Endothelial cell of umbilical vein (primary cell): ENCODE measurements at regions not wholly inside any gene's neighbourhood (a gene's known extent, or its start where the extent isn't known, plus 50 kb on each side); places are given as distances from the start of the nearest gene placed in this dataset.

Experiments used
- BruUV-seq: library from RNA; stranded (reverse); fragments of 400-500 nt; replicated peaks from 2 replicates; lab custom pipeline; 2021; lab: Mats Ljungman, UMichigan
- CTCF ChIA-PET: fragments of 300-600, 350-600 bp; sonication (Branson Sonifier 250); formaldehyde crosslinking; loops from one replicate; lab custom pipeline; 2021; ENCODE audit warnings: antibody characterized with exemption, inconsistent platforms; lab: Charles Lee
- POLR2A ChIA-PET: fragments of 300-600, 350-600 bp; sonication (Branson Sonifier 250); formaldehyde crosslinking; loops from one replicate; lab custom pipeline; 2021; ENCODE audit warnings: antibody characterized with exemption, inconsistent platforms; lab: Charles Lee
- DNase-seq: peaks from one replicate; pipeline ENCODE4 v3.0.0-alpha.2; 2011; ENCODE audit warnings: low read depth, low spot score
- FAIRE-seq: peaks from 2 replicates; lab custom pipeline; 2011; peaks lifted over from hg19 to GRCh38; lab: Jason Lieb, UNC
- H2AFZ ChIP-seq: 2 replicates; pipeline ENCODE4 v1.6.0; 2012; ENCODE audit warnings: low read depth, low read length, control low read depth, inconsistent platforms
- H3K27ac ChIP-seq: 2 replicates; pipeline ENCODE4 v1.5.1; 2011; ENCODE audit warnings: low read depth, mild to moderate bottlenecking, control low read depth, low read length, moderate library complexity; ENCODE audit not compliant: insufficient read depth
- H3K27me3 ChIP-seq, 2 experiments: 2 replicates each; pipeline versions ENCODE4 v1.6.0 to v1.6.1; 2011; ENCODE audit warnings: low read length in 2 of 2, mixed read lengths in 1 of 2; ENCODE audit not compliant: control insufficient read depth in 2 of 2, insufficient read depth in 2 of 2
- H3K36me3 ChIP-seq, 2 experiments: 2 replicates in 1 of 2; 3 replicates in 1 of 2; pipeline ENCODE4 v1.5.1; 2011; ENCODE audit warnings: low read length in 2 of 2, mild to moderate bottlenecking in 1 of 2, moderate library complexity in 1 of 2; ENCODE audit not compliant: control insufficient read depth in 2 of 2, insufficient read depth in 2 of 2; ENCODE audit errors: extremely low read depth in 1 of 2
- H3K4me1 ChIP-seq: 3 replicates; pipeline ENCODE4 v1.5.1; 2011; ENCODE audit warnings: mild to moderate bottlenecking, low read length; ENCODE audit not compliant: control insufficient read depth, insufficient read depth; ENCODE audit errors: extremely low read depth
- H3K4me2 ChIP-seq: 2 replicates; pipeline ENCODE4 v1.6.1; 2011; ENCODE audit warnings: low read length, control low read depth, mixed read lengths; ENCODE audit not compliant: insufficient read depth
- H3K4me3 ChIP-seq, 3 experiments: fragments of 200-600 bp in 1 of 3; sonication (generic), shearing (Covaris generic) in 1 of 3; replicated peaks in 1 of 3; 2 replicates each; pipeline ENCODE4 v1.5.1; 2011 to 2016; ENCODE audit warnings: control low read depth in 3 of 3, low read length in 3 of 3, mild to moderate bottlenecking in 2 of 3, inconsistent platforms in 1 of 3, low read depth in 1 of 3, moderate library complexity in 1 of 3; ENCODE audit not compliant: insufficient read depth in 1 of 3
- H3K79me2 ChIP-seq: 2 replicates; pipeline ENCODE4 v1.6.0; 2012; ENCODE audit warnings: low read length, inconsistent platforms; ENCODE audit not compliant: control insufficient read depth, insufficient read depth
- H3K9ac ChIP-seq: replicated peaks from 2 replicates; pipeline ENCODE3; 2011; ENCODE audit warnings: low read length, control low read depth; ENCODE audit not compliant: insufficient read depth; ENCODE audit errors: extremely low read depth
- H3K9me1 ChIP-seq: replicated peaks from 3 replicates; pipeline ENCODE4 v1.6.0; 2011; ENCODE audit warnings: mild to moderate bottlenecking, low read length; ENCODE audit not compliant: control insufficient read depth, insufficient read depth; ENCODE audit errors: extremely low read depth
- H3K9me3 ChIP-seq: replicated peaks from 2 replicates; pipeline ENCODE4 v1.5.1; 2012; ENCODE audit warnings: low read length, inconsistent platforms; ENCODE audit not compliant: control insufficient read depth, insufficient read depth
- H4K20me1 ChIP-seq: replicated peaks from 2 replicates; pipeline ENCODE3; 2011; ENCODE audit warnings: mild to moderate bottlenecking, low read length; ENCODE audit not compliant: control insufficient read depth, insufficient read depth; ENCODE audit errors: extremely low read depth
- CTCF ChIP-seq, 2 donors: IDR thresholded peaks; 1 replicate in 1 of 2; 2 replicates in 1 of 2; pipeline ENCODE4 v1.5.1; 2011; ENCODE audit warnings: low read length in 2 of 2, mild to moderate bottlenecking in 2 of 2, moderate library complexity in 2 of 2, control low read depth in 1 of 2, inconsistent platforms in 1 of 2, low read depth in 1 of 2; ENCODE audit not compliant: insufficient read depth in 1 of 2; ENCODE audit errors: extremely low read depth in 1 of 2
- EZH2 ChIP-seq: IDR thresholded peaks from 2 replicates; pipeline ENCODE4 v1.6.1; 2012; ENCODE audit warnings: borderline replicate concordance, low read depth, mild to moderate bottlenecking, moderate library complexity, low read length, inconsistent platforms; ENCODE audit not compliant: severe bottlenecking
- FOS ChIP-seq: IDR thresholded peaks from 2 replicates; pipeline ENCODE4 v1.6.1; 2011; ENCODE audit warnings: mild to moderate bottlenecking, low read length, moderate library complexity, borderline replicate concordance; ENCODE audit not compliant: insufficient read depth
- GATA2 ChIP-seq: IDR thresholded peaks from 2 replicates; pipeline ENCODE4 v1.7.0; 2011; ENCODE audit warnings: low read depth, mild to moderate bottlenecking, moderate library complexity, mixed read lengths, low read length; ENCODE audit not compliant: insufficient read length, insufficient read depth
- JUN ChIP-seq: IDR thresholded peaks from 2 replicates; pipeline ENCODE4 v1.6.1; 2011; ENCODE audit warnings: borderline replicate concordance, low read depth; ENCODE audit not compliant: insufficient read length, insufficient read depth
- MAX ChIP-seq: IDR thresholded peaks from 2 replicates; pipeline ENCODE4 v1.6.1; 2011; ENCODE audit not compliant: insufficient read depth, insufficient read length
- MYC ChIP-seq: IDR thresholded peaks from one replicate; pipeline ENCODE4 v1.6.1; 2011; ENCODE audit warnings: mild to moderate bottlenecking, low read depth, low read length
- POLR2A ChIP-seq: IDR thresholded peaks from 2 replicates; pipeline ENCODE4 v1.6.1; 2012; ENCODE audit warnings: low read depth, mild to moderate bottlenecking, control low read depth, low read length
- POLR2AphosphoS5 ChIP-seq: IDR thresholded peaks from 2 replicates; pipeline ENCODE4 v1.6.1; 2012; ENCODE audit warnings: low read depth, mild to moderate bottlenecking, control low read depth, low read length, moderate library complexity; ENCODE audit not compliant: insufficient read depth
- dilution Hi-C: fragments of 300-500 bp; cut with MboI; formaldehyde crosslinking; loops from one replicate; pipeline ENCODE4 v1.15.0; 2019; ENCODE audit warnings: low sequenced_read_pairs; ENCODE audit not compliant: extremely low pct_ligation_motif_present
- intact Hi-C: fragments of 100-400 bp; cut with micrococcal nuclease; formaldehyde crosslinking; loops from one replicate; pipeline ENCODE4 v1.10.0; 2022

DNA sequence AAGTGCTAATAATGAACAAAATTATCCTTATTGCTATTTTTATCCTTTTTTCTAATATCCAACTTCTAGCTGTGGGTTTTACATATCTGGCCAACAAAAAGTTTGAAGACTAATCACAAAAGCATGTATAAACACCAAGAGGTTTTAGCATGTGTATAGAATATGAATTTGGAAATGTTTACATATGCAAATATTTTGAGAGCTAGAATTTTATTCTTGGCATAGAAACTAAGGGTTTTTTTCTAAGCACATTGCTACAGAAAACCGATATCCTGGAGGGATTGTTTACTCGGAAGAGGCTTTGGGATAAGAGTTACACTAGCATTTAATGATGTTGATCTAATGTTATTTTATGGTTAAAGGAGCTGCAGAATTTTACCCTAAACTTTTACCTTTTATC, 392.1 kb downstream of the EFNB2 start:
- Histone ChIP-seq H4K20me1 (no peaks in the 10 kb centered on the region), H3K9me3 (no peaks in the 10 kb centered on the region), H3K4me3 (no peak overlapping the region), H3K36me3 (no peaks in the 10 kb centered on the region), H3K79me2 (no peaks in the 10 kb centered on the region), H3K4me2 (no peak overlapping the region), H3K9ac (no peak overlapping the region), H3K9me1 (no peaks in the 10 kb centered on the region), H3K27me3 (no peaks in the 10 kb centered on the region), H3K27ac (no peak overlapping the region), H2AFZ (no peak overlapping the region), H3K4me1 (peaks cover 8% of the 10 kb centered on the region)
- no TSS peak for BruUV-seq
- ChIA-PET POLR2A (no interaction called here), CTCF (interaction anchor here (1.0 to 1.7 kb wide), 3 partner anchors 21 to 201 kb away, joined by 3 to 4 read pairs (median 3); no protein-coding TSS in a partner anchor)
- DNase-seq (no peak), FAIRE-seq (no peak)
- dilution Hi-C loops, result no loop called here
- TF ChIP-seq FOS (no peak), EZH2 (no peak)
- intact Hi-C loops, result no loop called here

DNA sequence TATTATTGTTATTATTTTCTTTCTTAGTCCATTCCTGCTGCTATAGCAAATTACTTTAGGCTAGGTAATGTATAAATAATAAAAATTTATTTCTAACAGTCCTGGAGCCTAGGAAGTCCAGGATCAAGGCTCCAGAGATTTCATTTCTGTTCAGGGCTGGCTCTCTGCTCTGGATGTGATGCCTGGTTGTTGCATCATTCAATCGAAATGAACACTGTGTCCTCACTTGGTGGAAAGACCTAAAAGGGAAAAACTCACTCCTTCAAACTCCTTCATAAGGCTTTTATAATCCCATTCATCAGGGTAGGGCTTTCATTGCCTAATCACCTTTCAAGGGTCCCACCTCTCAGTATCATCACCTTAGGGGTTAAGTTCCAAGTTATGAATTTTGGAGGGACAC, 395.0 kb downstream of the EFNB2 start:
- DNase-seq, result no peak
- FAIRE-seq, result no peak
- no peaks in the 10 kb centered on the region for H3K9me3 ChIP-seq
- POLR2A ChIA-PET, result no interaction called here
- no peaks in the 10 kb centered on the region for H3K79me2 ChIP-seq
- no peaks in the 10 kb centered on the region for H4K20me1 ChIP-seq
- no peaks in the 10 kb centered on the region for H3K27me3 ChIP-seq
- H3K36me3 ChIP-seq, result no peaks in the 10 kb centered on the region
- H3K9ac ChIP-seq, result no peak overlapping the region
- no peak overlapping the region for H3K27ac ChIP-seq
- no peaks in the 10 kb centered on the region for H3K9me1 ChIP-seq
- CTCF ChIA-PET, result no interaction called here
- H3K4me2 ChIP-seq, result no peak overlapping the region
- no peak overlapping the region for H3K4me3 ChIP-seq
- dilution Hi-C loops, result no loop called here
- TF ChIP-seq EZH2, result no peak
- no peak for TF ChIP-seq MAX
- TF ChIP-seq MYC, result no peak
- TF ChIP-seq POLR2A, result no peak
- no peak for TF ChIP-seq GATA2
- no peak for TF ChIP-seq CTCF (IDR thresholded peaks at IDR 0.05; ENCODE audit: extremely low read depth in 1 of 2, insufficient read depth in 1 of 2, low read depth in 1 of 2, low read length in 2 of 2)
- TF ChIP-seq FOS, result no peak
- TF ChIP-seq POLR2AphosphoS5, result no peak
- TF ChIP-seq JUN, result no peak
- peaks cover 8% of the 10 kb centered on the region for H3K4me1 ChIP-seq
- no TSS peak for BruUV-seq
- no peak overlapping the region for H2AFZ ChIP-seq
- intact Hi-C loops, result no loop called here
